SK-N-SH (cell line): ENCODE measurements at regions not wholly inside any gene's neighbourhood (a gene's known extent, or its start where the extent isn't known, plus 50 kb on each side); places are given as distances from the start of the nearest gene placed in this dataset.

ENCODE experiments used
- CHD2 ChIP-seq: fragments of 150-350 bp; IDR thresholded peaks from 2 replicates; pipeline ENCODE4 v1.6.1; 2018; ENCODE audit warnings: low read length; ENCODE audit not compliant: partially characterized antibody
- EZH2phosphoT487 ChIP-seq: fragments of 200-600 bp; sonication (generic); IDR thresholded peaks from 2 replicates; pipeline ENCODE4 v1.6.1; 2017; ENCODE audit warnings: low read depth, mixed run types, mild to moderate bottlenecking, antibody characterized with exemption, moderate library complexity, borderline replicate concordance
- FOXM1 ChIP-seq: IDR thresholded peaks from 2 replicates; pipeline ENCODE4 v1.4.0; 2012; ENCODE audit warnings: low read depth, mild to moderate bottlenecking
- GATA2 ChIP-seq: sonication (generic); formaldehyde crosslinking; IDR thresholded peaks from 2 replicates; pipeline ENCODE4 v1.5.0; 2020; ENCODE audit warnings: mild to moderate bottlenecking, missing genetic modification reagents
- POLR2AphosphoS5 ChIP-seq: IDR thresholded peaks from 2 replicates; pipeline ENCODE4 v1.6.1; 2012; ENCODE audit warnings: low read depth, low read length
- SMC3 ChIP-seq: IDR thresholded peaks from 2 replicates; pipeline ENCODE4 v1.6.1; 2012; ENCODE audit warnings: low read depth, low read length, improper control_type of control experiment
- USF1 ChIP-seq: IDR thresholded peaks from 2 replicates; pipeline ENCODE4 v1.4.0; 2012; ENCODE audit warnings: low read depth, borderline replicate concordance
- USF2 ChIP-seq: fragments of 150-350 bp; IDR thresholded peaks from 2 replicates; pipeline ENCODE4 v1.6.1; 2017; ENCODE audit warnings: antibody characterized with exemption, low read length, low read depth, borderline replicate concordance
- TF ChIP-seq, protein P1 (sequence below): fragments of 200-600 bp; sonication (generic); IDR thresholded peaks from 2 replicates; pipeline ENCODE4 v1.6.1; 2017; ENCODE audit warnings: antibody characterized with exemption, mild to moderate bottlenecking, moderate library complexity
- TF ChIP-seq, protein P2 (sequence below): IDR thresholded peaks from 2 replicates; pipeline ENCODE4 v1.4.0; 2012; ENCODE audit warnings: low read depth

DNA sequence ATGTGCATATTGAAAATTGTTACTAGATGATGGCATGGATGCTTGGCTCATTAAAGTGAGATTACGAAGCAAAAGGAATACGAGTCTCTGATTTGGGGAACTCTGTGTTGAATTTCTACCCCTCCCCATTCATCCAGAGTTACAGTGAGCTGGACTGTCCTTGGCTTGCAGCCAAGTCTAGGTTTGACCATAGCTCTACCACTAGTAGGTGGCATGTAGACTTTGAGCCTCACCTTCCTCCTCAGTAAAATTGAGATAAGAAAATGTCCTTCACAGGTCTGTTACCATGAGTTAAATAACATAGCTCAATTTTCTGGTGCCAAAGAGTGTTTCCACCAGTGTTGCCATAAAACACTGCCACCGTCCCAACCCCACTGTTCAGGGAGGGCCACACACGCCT is 727.6 kb upstream of the ID2 start:
- TF ChIP-seq EZH2phosphoT487 (no peak), GATA2 (CRISPR knock-in tag) (no peak), FOXM1 (no peak), SMC3 (no peak), CHD2 (no peak), POLR2AphosphoS5 (no peak), USF1 (no peak), USF2 (no peak)
- TF ChIP-seq, protein P1, sequence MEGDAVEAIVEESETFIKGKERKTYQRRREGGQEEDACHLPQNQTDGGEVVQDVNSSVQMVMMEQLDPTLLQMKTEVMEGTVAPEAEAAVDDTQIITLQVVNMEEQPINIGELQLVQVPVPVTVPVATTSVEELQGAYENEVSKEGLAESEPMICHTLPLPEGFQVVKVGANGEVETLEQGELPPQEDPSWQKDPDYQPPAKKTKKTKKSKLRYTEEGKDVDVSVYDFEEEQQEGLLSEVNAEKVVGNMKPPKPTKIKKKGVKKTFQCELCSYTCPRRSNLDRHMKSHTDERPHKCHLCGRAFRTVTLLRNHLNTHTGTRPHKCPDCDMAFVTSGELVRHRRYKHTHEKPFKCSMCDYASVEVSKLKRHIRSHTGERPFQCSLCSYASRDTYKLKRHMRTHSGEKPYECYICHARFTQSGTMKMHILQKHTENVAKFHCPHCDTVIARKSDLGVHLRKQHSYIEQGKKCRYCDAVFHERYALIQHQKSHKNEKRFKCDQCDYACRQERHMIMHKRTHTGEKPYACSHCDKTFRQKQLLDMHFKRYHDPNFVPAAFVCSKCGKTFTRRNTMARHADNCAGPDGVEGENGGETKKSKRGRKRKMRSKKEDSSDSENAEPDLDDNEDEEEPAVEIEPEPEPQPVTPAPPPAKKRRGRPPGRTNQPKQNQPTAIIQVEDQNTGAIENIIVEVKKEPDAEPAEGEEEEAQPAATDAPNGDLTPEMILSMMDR = no peak
- TF ChIP-seq, protein P2, sequence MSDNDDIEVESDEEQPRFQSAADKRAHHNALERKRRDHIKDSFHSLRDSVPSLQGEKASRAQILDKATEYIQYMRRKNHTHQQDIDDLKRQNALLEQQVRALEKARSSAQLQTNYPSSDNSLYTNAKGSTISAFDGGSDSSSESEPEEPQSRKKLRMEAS = no peak
